GM19240 (cell line): ENCODE measurements at regions not wholly inside any gene's neighbourhood (a gene's known extent, or its start where the extent isn't known, plus 50 kb on each side); places are given as distances from the start of the nearest gene placed in this dataset.

Source experiments
- DNase-seq: peaks from one replicate; pipeline ENCODE4 v3.0.0; 2011; ENCODE audit warnings: low spot score; ENCODE audit not compliant: insufficient read length

DNA sequence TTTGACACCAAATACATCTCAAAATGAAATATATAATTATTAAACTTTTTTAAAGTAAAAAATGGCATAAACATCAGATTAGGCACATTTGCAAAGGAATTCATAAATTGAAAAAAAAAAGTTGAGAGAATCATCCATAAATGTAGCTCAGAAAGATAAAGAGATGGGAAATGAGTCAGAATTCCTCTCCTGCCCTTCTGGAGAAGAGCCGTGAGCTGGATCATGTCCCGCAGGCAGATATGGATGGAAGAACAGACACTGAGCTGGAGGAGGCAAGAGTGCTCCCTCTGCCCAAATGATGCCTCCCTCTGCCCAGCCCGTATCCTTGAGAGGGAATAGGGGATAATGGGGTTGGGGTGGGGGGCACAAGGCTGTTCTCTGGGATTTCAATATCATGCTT, 190.9 kb downstream of the TFCP2L1 start:
- DNase-seq: no peak

DNA sequence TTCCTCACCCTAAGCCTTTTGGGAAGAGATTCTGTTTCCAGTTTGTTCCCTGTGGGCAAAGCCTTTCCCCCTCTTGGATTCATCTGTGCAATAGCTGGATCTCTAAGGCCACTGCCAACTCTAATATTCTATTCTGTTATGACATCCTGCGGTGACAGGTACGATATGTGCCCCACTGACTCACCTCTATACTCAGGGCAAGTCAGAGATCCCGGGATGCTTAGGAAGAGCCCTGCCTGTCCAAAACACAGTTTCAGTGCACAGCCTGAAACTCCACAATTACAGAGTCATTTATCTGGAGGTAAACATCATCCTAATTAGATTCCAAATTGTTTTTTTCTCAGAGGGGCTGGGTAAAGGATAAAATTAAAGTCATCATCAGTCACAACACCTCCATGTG, 190.2 kb downstream of the TFCP2L1 start:
- DNase-seq: no peak

DNA sequence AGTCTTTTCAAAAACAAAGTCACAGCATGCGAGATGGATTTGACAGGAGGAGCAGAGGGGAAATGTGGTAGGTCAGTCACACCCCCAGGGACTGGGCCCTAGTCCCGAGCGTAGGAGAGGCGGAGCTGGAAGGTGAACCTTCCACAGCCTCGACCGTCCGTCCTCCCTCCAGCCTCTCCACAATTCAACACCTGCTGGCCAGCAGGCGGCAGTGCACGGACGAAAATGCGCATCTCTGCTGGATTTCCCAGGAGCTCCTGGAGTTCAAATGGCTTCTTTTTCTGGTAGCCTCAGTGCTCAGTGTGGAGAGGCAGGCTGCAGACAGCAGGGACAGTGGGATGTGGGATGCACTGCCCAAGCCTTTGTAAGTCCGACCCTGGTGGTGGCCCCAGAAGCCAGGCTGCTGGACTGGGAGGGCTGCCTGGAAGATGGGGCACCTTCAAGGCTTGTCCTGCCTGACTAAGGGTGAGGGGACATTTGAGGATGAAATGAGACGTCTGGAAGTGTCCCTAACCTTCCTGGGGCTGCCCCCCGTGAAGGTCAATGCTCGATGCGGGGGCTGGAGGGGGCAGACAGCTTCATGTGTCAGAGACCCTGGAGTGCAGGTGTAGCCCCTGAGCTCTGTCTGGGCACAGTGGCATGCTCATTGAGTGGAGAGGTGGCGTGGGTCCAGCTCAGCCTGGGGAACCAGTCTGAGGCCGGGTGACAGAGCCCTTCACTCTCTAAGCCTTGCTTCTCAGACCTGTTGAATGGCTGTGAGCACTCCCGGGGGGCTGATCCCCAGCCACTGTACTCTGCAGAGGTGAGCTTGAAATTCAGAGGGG, 189.5 kb downstream of the TFCP2L1 start:
- DNase-seq: peak; percentile 34

DNA sequence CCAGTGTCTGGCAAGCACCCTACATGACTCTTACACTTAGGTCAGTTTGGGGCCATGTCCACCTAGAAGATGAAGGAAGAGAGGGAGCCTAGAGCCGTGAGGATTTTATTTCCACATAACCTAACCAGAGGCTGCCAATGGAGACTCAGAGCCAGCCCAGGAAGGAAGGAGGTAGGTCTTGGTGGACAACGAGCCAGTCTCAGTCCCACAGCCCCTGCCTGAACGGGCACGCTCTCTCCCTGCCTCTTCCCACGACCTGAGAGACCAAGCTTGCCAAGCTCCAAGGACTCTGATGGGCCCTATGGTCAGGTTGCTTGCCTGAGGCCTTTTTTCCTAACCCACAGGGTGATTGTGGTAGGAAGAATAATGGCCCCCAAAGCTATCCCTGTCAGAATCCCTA, 188.4 kb downstream of the TFCP2L1 start:
- DNase-seq: no peak

DNA sequence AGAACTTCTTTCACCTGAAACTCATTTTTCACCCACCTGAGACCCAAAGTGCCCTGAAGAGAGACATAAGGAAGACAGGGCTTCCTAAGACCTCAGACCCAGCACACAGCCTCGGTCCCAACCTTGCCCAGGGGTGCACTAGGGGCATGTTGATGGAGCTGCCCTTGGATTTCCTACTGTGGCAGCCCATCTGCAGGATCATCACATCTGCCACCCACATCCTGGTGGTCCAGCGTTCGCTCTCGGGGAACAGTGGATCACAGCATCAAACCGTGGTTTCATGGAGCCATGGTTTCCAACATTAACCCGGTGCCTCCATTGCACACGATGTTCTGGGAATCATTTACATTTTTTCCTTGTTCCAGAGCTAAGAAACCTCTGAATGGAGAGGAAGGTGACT, 186.4 kb downstream of the TFCP2L1 start:
- DNase-seq: no peak

DNA sequence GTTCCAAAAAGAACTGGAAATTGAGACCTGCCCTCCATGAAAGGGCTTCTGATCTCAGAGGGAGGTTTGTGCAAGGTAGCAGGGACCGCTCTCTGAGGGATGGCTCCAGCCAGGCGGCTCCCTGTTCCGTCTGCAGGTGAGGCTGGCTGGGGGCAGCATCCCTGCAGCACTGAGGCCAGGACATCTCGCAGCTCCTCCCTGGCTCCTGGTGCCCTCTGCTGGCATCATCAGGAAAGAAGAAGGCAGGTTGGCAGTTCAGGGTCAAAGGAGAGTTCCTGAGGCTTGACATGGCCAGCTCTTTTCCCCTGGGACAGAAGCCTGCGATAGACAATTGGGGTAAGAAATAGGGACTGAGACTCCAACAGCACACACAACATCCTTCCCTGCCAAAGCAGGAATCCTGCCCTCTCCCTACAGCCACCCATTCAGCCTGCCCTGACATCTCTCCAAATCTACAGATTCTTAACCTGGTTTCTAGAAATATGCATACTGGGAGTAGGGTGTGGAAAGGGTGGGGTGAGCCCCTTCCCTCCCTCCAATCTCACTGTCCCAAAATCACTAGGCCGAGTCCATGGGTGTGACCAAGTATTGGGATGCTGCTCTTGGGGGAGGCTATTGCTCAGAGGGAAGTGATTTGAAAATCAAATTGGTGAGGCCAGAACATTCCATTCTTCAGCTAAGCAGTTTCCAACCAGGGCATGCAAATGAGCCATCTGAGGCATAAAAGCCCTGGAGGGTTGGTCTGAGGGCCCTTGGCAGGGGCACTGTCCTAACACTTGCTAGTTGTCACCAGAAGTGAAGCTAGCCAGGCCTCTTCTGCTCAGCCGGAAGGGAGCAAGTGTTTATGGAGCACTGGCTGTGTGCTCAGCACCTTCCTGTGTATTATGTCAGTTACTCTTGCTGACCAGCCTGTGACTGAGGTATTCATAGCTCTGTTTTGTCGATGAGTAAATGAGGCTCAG, 185.4 kb downstream of the TFCP2L1 start:
- no peak for DNase-seq

DNA sequence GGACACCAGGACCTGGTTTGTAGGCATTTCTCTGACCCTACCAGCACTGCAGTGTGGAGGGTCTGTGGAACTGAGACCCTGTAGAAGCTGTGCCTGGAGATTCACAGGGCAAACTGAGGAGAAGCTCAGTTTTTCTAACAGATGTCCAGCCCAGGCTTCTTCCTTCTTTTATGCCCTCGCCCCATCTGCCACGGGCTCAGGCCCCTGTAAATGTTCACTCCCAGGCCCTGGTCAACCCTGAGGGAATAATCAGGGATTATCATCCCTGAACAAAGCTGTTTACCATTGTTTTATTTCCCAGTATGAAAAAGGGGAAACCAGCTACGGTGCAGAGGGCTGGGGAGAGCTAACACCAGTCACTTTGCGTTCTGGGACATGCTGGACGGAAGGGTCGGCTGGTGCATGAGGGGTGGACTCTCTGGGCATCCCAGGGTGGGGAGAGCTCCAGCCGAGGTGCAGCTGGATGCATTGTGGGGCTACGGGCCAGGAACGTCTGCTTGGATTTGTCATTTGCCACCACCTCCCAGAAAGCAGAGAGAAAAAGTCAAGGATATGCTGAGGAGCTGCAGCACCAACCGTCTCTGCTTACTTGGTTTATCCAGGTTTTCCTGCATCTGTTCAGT, 183.8 kb downstream of the TFCP2L1 start:
- no peak for DNase-seq

DNA sequence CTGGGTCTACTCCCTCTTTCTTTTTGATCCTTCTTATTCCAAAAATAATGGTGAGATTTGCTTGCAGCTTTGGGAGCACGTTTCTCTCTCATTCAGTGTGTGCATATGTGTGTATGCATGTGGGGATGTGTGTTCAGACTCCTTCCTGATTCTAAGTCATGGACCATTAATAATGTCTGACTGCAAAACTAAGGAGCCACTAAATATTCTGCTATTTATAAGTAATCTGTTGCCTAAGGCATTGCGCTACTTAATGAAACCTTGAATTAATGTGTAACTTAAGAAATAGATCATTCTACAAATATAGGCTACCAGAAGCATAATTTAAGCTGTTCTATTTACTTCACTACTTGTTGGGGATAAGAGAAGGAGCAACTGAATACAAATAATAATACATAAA, 182.1 kb downstream of the TFCP2L1 start:
- no peak for DNase-seq

DNA sequence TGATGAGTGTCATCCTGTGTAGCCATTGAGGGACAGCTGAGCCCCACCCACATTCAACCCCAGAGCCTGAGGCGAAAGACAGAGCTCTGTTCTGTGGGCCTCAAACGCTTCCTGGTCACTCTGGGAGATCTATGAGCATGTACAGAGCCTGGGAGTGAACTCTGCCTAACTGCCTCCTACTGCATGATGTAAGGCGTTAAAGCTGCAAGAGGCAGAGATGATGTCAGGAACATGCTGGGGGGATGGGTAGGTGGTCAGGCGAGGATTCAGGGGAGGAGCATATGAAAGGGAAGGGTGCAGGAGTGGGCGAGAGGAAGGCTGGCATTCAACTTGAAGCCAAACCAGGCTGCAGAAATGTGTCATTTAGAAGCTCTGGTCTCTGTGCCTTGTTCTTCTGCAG, 181.0 kb downstream of the TFCP2L1 start:
- DNase-seq: no peak

DNA sequence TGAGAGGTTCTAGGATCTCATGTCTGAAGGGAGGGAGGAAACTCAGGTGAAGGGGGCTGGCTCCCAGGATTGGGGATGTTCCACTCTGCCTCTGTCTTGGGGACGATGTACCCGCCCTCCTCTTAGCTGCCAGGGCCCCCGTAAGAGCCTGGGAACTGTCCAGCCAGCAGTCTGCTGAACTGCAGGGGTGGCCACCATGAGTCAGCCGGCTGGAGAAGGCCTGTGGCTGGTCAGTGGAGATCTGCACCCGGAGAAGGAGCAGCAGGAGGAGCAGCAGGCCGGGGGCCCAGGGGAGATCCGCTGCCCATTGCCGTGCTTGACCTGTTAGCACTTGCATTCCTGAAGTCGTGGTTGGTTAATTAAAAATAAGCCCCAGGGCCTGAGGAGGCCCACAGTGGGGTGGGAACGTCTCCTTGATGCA, 180.3 kb downstream of the TFCP2L1 start:
- no peak for DNase-seq

DNA sequence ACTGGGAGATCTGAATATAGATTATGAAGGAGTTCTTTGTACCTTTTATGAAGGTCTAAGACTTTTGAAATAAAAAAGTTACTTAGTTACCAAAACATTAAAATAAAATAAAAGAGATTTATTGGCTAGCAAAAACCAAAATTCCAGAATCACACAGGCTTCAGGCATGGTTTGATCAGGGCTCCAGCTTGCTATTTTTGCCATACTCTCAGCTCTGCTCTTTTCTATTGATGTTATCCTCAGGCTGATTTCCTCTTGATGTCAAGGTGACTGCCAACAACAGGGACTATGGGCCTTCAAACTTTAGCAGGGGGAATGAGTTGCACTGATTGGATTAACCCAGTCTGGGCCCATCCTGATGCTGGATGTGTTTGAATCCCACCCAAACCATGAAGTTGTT, 174.1 kb downstream of the TFCP2L1 start:
- DNase-seq: no peak

DNA sequence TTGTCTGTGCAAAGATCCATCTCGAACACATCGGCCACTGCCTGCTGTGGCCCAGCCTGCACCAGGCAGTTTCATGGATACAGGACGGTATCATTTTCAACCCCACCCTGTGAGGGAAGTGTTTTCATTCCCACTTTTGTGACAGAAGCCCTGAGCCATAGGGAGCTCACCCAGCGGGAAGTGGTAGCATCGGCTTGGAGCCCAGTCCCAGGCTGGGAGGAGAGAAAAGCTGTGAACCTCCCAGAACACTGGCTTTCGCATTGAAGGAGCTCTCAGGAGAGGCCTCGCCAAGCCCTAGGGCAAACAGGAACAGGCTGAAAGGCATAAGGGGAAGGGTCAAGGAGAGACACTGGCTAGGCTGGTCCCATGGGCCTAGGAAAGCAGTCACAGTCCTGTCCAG, 166.1 kb downstream of the TFCP2L1 start:
- DNase-seq: no peak

DNA sequence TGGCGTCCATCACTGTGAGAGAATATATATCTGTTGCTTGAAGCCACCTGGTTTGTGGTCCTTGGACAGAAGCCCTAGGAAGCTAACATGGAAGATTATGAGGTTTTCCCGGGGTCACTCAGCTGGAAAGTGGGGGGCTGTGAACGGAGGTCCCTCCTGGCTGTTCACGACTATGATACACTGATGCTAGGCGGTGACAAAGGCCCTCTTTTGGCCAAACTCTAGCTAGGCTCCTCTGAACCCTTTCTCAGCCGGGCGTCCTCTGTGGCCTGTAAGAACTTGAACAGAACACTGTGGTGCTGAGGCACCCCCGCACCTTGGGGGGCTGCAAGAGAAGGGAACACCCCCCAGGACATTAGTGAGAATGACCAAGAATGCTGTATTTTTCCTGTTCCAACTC, 164.6 kb downstream of the TFCP2L1 start:
- DNase-seq: no peak

DNA sequence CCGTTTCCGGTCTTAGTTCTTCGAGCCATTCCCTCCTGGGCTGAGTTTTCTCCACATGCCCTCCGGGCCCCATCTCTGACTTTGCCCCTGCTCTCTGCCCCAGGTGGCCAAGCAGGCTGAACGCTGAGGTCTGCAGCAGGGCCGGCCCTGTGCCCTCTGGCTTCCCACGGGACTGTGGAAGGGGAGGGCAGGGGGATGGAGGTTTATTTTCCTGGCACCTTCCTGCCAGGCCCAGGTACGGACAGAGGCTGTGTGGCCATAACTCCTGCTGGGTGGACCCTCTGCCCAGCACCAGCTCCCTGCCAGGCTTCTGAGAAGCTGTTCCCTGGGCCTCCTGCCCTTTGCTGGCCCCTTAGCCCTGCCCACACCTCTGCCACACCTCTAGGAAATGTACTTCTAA, 164.0 kb downstream of the TFCP2L1 start:
- DNase-seq: no peak

DNA sequence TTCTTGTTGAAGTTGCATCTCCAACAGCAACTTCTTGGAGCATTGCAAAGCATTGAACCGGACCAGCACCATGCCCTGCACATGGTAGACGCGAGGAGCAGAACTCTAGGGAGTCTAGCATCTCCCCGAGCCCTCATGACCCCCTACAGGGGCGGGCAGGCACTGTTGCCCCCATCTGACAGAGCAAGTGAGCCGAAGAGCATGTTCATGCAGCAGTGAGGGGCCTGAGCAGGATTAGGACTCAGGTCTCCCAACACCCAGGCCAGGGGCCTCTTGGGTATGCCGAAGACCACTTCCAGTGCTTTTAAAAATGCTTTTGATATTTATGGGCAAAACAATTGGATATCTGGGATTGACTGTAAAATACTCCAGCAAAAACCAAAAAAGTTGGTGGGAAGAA, 163.3 kb downstream of the TFCP2L1 start:
- DNase-seq: no peak

DNA sequence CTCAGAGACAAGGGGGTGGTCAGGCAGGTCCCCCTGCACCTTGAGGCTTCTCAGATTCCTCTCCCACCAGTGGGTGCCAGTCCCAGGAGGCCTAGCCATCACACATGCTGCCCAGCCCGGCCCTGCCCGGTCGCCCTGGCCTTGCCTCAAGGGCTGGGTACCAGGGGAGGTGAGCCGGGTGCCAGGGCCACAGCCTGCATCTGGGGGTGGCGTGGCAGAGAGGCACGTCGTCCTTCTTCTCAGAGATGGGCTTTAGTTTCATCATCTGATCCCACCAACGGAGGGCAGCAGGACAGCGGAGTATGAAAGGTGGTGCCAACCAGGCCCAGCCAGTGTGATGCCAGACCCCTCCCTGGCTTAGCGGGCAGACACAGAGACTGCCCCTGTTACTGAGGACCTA, 161.7 kb downstream of the TFCP2L1 start:
- DNase-seq: no peak

DNA sequence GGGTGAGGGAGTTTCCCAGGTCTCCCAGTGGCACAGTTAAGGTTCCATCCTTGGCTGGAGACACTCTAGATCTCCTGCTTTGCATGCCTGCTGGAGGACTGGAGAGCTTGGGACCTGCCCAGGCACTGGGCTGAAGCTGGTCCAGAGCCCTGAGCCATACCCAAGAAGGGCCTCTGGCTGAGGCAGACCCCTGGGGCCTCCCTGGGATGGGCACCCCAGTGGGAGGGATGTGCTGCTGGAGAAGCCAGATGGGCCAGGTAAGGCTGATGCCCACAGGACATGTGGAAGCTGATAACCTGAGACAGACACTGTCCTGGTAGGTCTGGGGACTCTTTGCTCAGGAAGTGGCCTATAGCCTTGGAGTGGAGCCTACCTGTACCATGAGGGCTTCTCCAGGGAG, 160.7 kb downstream of the TFCP2L1 start:
- DNase-seq: no peak

DNA sequence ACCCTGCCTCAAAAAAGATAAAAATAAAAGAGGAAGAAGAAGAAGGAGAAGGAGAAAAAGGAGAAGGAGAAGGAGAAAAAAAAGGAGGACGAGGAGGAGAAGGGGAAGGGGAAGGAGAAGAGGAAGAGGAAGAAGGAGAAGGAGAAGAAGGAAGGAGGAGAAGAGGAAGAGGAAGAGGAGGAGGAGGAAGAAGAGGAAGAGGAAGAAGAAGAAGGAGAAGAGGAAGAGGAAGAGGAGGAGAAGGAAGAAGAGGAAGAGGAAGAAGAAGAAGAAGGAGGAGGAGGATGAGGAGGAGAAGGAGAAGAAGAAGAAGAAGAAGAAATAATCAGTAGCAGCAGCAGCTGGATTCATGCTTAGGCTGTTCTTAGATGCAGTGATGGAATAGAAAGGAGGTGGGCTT, 159.7 kb downstream of the TFCP2L1 start:
- DNase-seq: no peak

DNA sequence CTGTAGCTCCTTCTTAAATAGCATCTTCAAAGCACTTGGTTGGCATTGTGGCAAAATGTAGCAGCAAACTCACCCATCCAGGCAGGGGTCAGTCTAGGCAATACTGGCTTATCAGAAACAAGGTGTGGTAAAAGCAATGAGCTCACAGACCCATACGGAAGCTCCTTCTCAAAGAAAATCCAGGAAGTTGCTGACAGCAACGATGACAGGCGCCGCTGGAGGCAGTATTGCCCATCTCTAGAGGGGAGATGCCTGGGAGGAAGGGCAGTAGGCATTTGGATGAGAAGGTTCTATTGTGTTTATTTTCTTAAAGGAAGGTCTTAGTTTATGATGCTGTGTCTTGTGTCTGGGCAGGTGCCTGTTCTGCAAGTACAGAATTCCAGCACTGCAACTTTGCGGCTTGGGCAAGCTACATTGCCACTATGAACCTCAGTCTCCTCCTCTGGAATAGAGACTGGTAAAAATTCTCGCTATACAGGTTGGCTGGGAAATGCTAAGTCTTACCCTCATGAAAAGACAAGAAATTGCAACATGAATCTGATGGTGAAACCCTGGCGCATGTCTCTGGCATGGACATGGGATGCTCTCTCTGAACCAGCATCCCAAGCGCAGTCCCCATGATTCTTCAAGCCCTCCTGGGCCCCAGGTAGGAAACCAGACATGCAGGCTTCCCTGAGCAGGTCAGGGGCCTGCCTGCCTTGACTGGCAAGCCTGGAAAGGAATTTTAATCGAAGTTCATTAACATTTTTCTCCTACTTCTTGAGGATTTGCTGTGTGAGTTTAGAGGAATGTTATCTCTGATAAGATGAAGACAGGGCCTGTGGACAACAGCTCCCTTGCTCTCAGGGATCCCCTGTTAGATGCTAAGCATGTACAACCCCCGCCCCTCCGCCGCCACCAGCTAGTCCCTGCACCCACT, 156.0 kb downstream of the TFCP2L1 start:
- DNase-seq: peak; percentile 22

DNA sequence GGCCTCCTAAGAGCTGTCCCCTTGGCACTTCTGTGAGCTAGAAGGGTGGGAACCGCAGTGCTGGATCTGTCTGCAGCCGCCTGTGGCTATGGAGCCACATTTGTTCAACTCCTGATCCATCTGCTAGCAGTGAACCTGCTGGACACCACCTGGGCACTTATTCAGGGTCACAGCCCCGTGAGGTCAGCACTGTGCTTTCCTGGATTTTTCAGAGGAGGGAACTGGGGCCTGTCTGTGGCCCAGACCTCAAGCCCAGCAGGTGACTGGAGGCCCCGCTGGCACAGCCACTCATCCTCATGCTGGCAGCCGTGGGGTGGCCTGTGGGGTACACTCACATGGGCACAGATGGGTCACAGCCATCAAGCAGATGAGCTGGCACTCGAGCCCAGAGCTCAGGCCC, 155.3 kb downstream of the TFCP2L1 start:
- DNase-seq: no peak

DNA sequence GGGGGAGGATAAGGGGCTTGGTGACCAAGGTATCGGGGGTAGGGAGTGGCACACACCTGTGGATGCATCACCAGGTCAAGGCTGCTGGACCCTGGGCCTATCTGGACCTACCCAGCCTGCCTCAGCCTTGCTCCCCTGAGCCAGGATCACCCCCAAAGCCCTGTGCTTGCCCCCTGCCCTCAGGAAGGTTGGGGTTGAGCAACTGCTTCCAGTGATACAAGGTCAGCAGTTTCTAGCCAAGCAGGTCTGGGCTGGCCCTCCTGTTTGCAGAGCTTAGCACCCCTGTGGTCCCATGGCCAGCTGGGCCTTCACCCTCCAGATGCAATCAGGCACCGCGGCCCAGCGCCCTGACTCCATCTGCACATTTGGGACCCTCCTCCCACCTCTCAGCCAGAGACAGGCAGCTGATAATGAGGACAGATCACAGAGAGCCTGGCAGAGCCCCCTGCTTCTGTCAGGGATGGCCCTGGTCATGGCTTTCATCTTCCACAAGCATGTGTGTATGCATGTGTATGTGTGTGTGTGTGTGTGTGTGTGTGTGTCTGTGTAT, 154.6 kb downstream of the TFCP2L1 start:
- no peak for DNase-seq
